Dendritic cell treated with granulocyte-macrophage colony-stimulating factor and Interleukin-4, amounts not matched to agents 40 ng/mL and 50 ng/mL, for 4 days (primary cell): ENCODE measurements at regions not wholly inside any gene's neighbourhood (a gene's known extent, or its start where the extent isn't known, plus 50 kb on each side); places are given as distances from the start of the nearest gene placed in this dataset.
"Not testable (repeated sequence)": the region's sequence is repeated elsewhere in the genome, so short reads cannot be mapped to it uniquely, and the experiment has no call there.

Experiments
- H3K27ac Mint-ChIP-seq: one replicate; pipeline ENCODE4 v1.8.0; 2022; ENCODE audit warnings: mild to moderate bottlenecking, mixed read lengths
- H3K27me3 Mint-ChIP-seq: one replicate; pipeline ENCODE4 v1.8.0; 2022; ENCODE audit warnings: mild to moderate bottlenecking, mixed read lengths
- H3K36me3 Mint-ChIP-seq: one replicate; pipeline ENCODE4 v1.8.0; 2022; ENCODE audit warnings: low read depth, mixed read lengths
- H3K4me1 Mint-ChIP-seq: one replicate; pipeline ENCODE4 v1.8.0; 2022; ENCODE audit warnings: low read depth, mixed read lengths
- H3K4me3 Mint-ChIP-seq: one replicate; pipeline ENCODE4 v1.8.0; 2022; ENCODE audit warnings: mild to moderate bottlenecking, moderate library complexity, mixed read lengths
- H3K9me3 Mint-ChIP-seq: one replicate; pipeline ENCODE4 v1.8.0; 2022; ENCODE audit warnings: mixed read lengths
- intact Hi-C: fragments of 100-400 bp; cut with micrococcal nuclease; formaldehyde crosslinking; loops from one replicate; pipeline ENCODE4 v1.15.0; 2022

GRCh38 chr13:85564598-85564997, 234.6 kb downstream of the SLITRK6 start:
- H3K27ac Mint-ChIP-seq = no peak overlapping the region
- no peak overlapping the region for H3K4me3 Mint-ChIP-seq
- H3K36me3 Mint-ChIP-seq = no peaks in the 10 kb centered on the region
- peaks cover 20% of the 10 kb centered on the region for H3K9me3 Mint-ChIP-seq
- intact Hi-C loops = no loop called here
- H3K4me1 Mint-ChIP-seq = no peaks in the 10 kb centered on the region
- no peaks in the 10 kb centered on the region for H3K27me3 Mint-ChIP-seq

GRCh38 chr13:85562282-85562681, 236.9 kb downstream of the SLITRK6 start:
- Mint-ChIP-seq H3K9me3 (peaks cover 11% of the 10 kb centered on the region), H3K27me3 (no peaks in the 10 kb centered on the region), H3K4me3 (no peak overlapping the region), H3K27ac (no peak overlapping the region), H3K36me3 (no peaks in the 10 kb centered on the region), H3K4me1 (no peaks in the 10 kb centered on the region)
- intact Hi-C loops = no loop called here

- no peaks in the 10 kb centered on the region for H3K36me3 Mint-ChIP-seq
- H3K27ac Mint-ChIP-seq = no peak overlapping the region
- no peak overlapping the region for H3K4me3 Mint-ChIP-seq
- peaks cover 11% of the 10 kb centered on the region for H3K9me3 Mint-ChIP-seq
- H3K4me1 Mint-ChIP-seq = no peaks in the 10 kb centered on the region
- intact Hi-C loops = no loop called here
- no peaks in the 10 kb centered on the region for H3K27me3 Mint-ChIP-seq
These were observed 241.3 kb downstream of the SLITRK6 start for GRCh38 chr13:85557691-85558467.

- Mint-ChIP-seq H3K36me3 (no peaks in the 10 kb centered on the region), H3K4me1 (no peaks in the 10 kb centered on the region), H3K27ac (no peak overlapping the region), H3K4me3 (no peak overlapping the region), H3K27me3 (no peaks in the 10 kb centered on the region), H3K9me3 (peaks cover 37% of the 10 kb centered on the region)
- intact Hi-C loops = no loop called here
These were observed 248.2 kb downstream of the SLITRK6 start for GRCh38 chr13:85551012-85551411.

GRCh38 chr13:85549819-85550218, 249.4 kb downstream of the SLITRK6 start:
- Mint-ChIP-seq H3K4me3 (no peak overlapping the region), H3K4me1 (no peaks in the 10 kb centered on the region), H3K27me3 (no peaks in the 10 kb centered on the region), H3K9me3 (peaks cover 37% of the 10 kb centered on the region), H3K36me3 (no peaks in the 10 kb centered on the region), H3K27ac (no peak overlapping the region)
- intact Hi-C loops = no loop called here

- H3K4me1 Mint-ChIP-seq, H3K27me3 Mint-ChIP-seq, H3K27ac Mint-ChIP-seq, H3K36me3 Mint-ChIP-seq, intact Hi-C loops, H3K4me3 Mint-ChIP-seq: not testable (repeated sequence)
- H3K9me3 Mint-ChIP-seq = peaks cover 37% of the 10 kb centered on the region
These were observed 250.4 kb downstream of the SLITRK6 start for GRCh38 chr13:85548845-85549244.

- H3K9me3 Mint-ChIP-seq = peaks cover 37% of the 10 kb centered on the region
- intact Hi-C loops = no loop called here
These were observed 253.4 kb downstream of the SLITRK6 start for GRCh38 chr13:85545771-85546170.

GRCh38 chr13:85544756-85545155, 254.5 kb downstream of the SLITRK6 start:
- Mint-ChIP-seq H3K9me3 (peaks cover 32% of the 10 kb centered on the region), H3K4me1 (no peaks in the 10 kb centered on the region), H3K27me3 (no peaks in the 10 kb centered on the region), H3K4me3 (no peak overlapping the region), H3K36me3 (no peaks in the 10 kb centered on the region), H3K27ac (no peak overlapping the region)
- intact Hi-C loops = no loop called here

More at GRCh38 chr13:85545771-85546170, 253.4 kb downstream of the SLITRK6 start:
- H3K4me3 Mint-ChIP-seq = no peak overlapping the region
- H3K27ac Mint-ChIP-seq = no peak overlapping the region
- no peaks in the 10 kb centered on the region for H3K4me1 Mint-ChIP-seq
- no peaks in the 10 kb centered on the region for H3K27me3 Mint-ChIP-seq
- H3K36me3 Mint-ChIP-seq = no peaks in the 10 kb centered on the region

- Mint-ChIP-seq H3K4me1 (no peaks in the 10 kb centered on the region), H3K36me3 (no peaks in the 10 kb centered on the region)
- intact Hi-C loops = no loop called here
These were observed 256.1 kb downstream of the SLITRK6 start for GRCh38 chr13:85543144-85543543.

GRCh38 chr13:85541476-85541875, 257.7 kb downstream of the SLITRK6 start:
- Mint-ChIP-seq H3K4me1 (no peaks in the 10 kb centered on the region), H3K36me3 (no peaks in the 10 kb centered on the region), H3K9me3 (peaks cover 13% of the 10 kb centered on the region), H3K27me3 (no peaks in the 10 kb centered on the region), H3K27ac (no peak overlapping the region), H3K4me3 (no peak overlapping the region)
- intact Hi-C loops = no loop called here

More at GRCh38 chr13:85543144-85543543, 256.1 kb downstream of the SLITRK6 start:
- no peaks in the 10 kb centered on the region for H3K27me3 Mint-ChIP-seq
- H3K27ac Mint-ChIP-seq = no peak overlapping the region
- H3K4me3 Mint-ChIP-seq = no peak overlapping the region
- H3K9me3 Mint-ChIP-seq = peaks cover 27% of the 10 kb centered on the region

GRCh38 chr13:85538957-85539356, 260.3 kb downstream of the SLITRK6 start:
- H3K4me3 Mint-ChIP-seq = no peak overlapping the region
- intact Hi-C loops = no loop called here
- no peaks in the 10 kb centered on the region for H3K36me3 Mint-ChIP-seq
- no peaks in the 10 kb centered on the region for H3K27me3 Mint-ChIP-seq
- peaks cover 13% of the 10 kb centered on the region for H3K9me3 Mint-ChIP-seq
- H3K4me1 Mint-ChIP-seq = no peaks in the 10 kb centered on the region
- no peak overlapping the region for H3K27ac Mint-ChIP-seq

- H3K4me3 Mint-ChIP-seq = no peak overlapping the region
- H3K36me3 Mint-ChIP-seq = no peaks in the 10 kb centered on the region
- no peak overlapping the region for H3K27ac Mint-ChIP-seq
- intact Hi-C loops = no loop called here
- no peaks in the 10 kb centered on the region for H3K4me1 Mint-ChIP-seq
- peaks cover 13% of the 10 kb centered on the region for H3K9me3 Mint-ChIP-seq
- H3K27me3 Mint-ChIP-seq = no peaks in the 10 kb centered on the region
These were observed 261.6 kb downstream of the SLITRK6 start for GRCh38 chr13:85537601-85538000.

- H3K36me3 Mint-ChIP-seq = no peaks in the 10 kb centered on the region
- H3K27me3 Mint-ChIP-seq = no peaks in the 10 kb centered on the region
- no peak overlapping the region for H3K27ac Mint-ChIP-seq
- no peak overlapping the region for H3K4me3 Mint-ChIP-seq
- H3K9me3 Mint-ChIP-seq = peaks cover 13% of the 10 kb centered on the region
- no peaks in the 10 kb centered on the region for H3K4me1 Mint-ChIP-seq
- intact Hi-C loops = no loop called here
These were observed 262.5 kb downstream of the SLITRK6 start for GRCh38 chr13:85536706-85537105.

GRCh38 chr13:85535316-85536084, 263.7 kb downstream of the SLITRK6 start:
- no peaks in the 10 kb centered on the region for H3K27me3 Mint-ChIP-seq
- intact Hi-C loops = no loop called here
- H3K4me1 Mint-ChIP-seq = no peaks in the 10 kb centered on the region
- no peak overlapping the region for H3K4me3 Mint-ChIP-seq
- no peak overlapping the region for H3K27ac Mint-ChIP-seq
- peaks cover 13% of the 10 kb centered on the region for H3K9me3 Mint-ChIP-seq
- no peaks in the 10 kb centered on the region for H3K36me3 Mint-ChIP-seq
